ENCODE measurements at regions not wholly inside any gene's neighbourhood (a gene's known extent, or its start where the extent isn't known, plus 50 kb on each side); places are given as distances from the start of the nearest gene placed in this dataset.

- Histone ChIP-seq H3K36me3 (replicated peaks; ENCODE audit: low read depth, low read length) (no peaks in the 10 kb centered on the region), H2AFZ (ENCODE audit: low read depth, low read length) (no peak overlapping the region), H3K27ac (ENCODE audit: low read length) (no peak overlapping the region), H3K27me3 (ENCODE audit: low read depth, low read length) (peaks cover 4% of the 10 kb centered on the region; the same call in 1 of the 2 replicates), H3K9ac (ENCODE audit: low read length) (no peak overlapping the region), H3K79me2 (ENCODE audit: low read length) (no peaks in the 10 kb centered on the region), H3K4me3 (ENCODE audit: low read length) (no peak overlapping the region), H3K4me2 (ENCODE audit: low read length) (no peak overlapping the region), H3K9me3 (ENCODE audit: insufficient read depth, low read length) (no peaks in the 10 kb centered on the region), H3K4me1 (ENCODE audit: low read length) (peaks cover 25% of the 10 kb centered on the region), H4K20me1 (ENCODE audit: insufficient read depth, low read length) (no peaks in the 10 kb centered on the region)
- no peak for TF ChIP-seq CTCF (IDR thresholded peaks at IDR 0.05; ENCODE audit: low read depth, low read length)
- TF ChIP-seq EZH2phosphoT487 (IDR thresholded peaks at IDR 0.05; ENCODE audit: low read depth): no peak
These were observed 106.3 kb upstream of the TOP3B start for GRCh38 chr22:22088658-22089458.

- TF ChIP-seq CTCF (IDR thresholded peaks at IDR 0.05; ENCODE audit: low read depth, low read length): no peak
- no peak for TF ChIP-seq EZH2phosphoT487 (IDR thresholded peaks at IDR 0.05; ENCODE audit: low read depth)
- H3K27me3 ChIP-seq (ENCODE audit: low read depth, low read length): peaks cover 8% of the 10 kb centered on the region; the same call in 1 of the 2 replicates
- H3K79me2 ChIP-seq (ENCODE audit: low read length): no peaks in the 10 kb centered on the region
- no peak overlapping the region for H3K4me3 ChIP-seq (ENCODE audit: low read length)
- H3K4me2 ChIP-seq (ENCODE audit: low read length): no peak overlapping the region
- no peak overlapping the region for H2AFZ ChIP-seq (ENCODE audit: low read depth, low read length)
- H3K27ac ChIP-seq (ENCODE audit: low read length): no peak overlapping the region
- H3K4me1 ChIP-seq (ENCODE audit: low read length): peaks cover 17% of the 10 kb centered on the region
- no peaks in the 10 kb centered on the region for H3K9me3 ChIP-seq (ENCODE audit: insufficient read depth, low read length)
- no peaks in the 10 kb centered on the region for H3K36me3 ChIP-seq (replicated peaks; ENCODE audit: low read depth, low read length)
- H4K20me1 ChIP-seq (ENCODE audit: insufficient read depth, low read length): no peaks in the 10 kb centered on the region
- no peak overlapping the region for H3K9ac ChIP-seq (ENCODE audit: low read length)
These were observed 105.5 kb upstream of the TOP3B start for GRCh38 chr22:22087854-22088657.

- Histone ChIP-seq H3K4me3 (ENCODE audit: low read length) (no peak overlapping the region), H3K79me2 (ENCODE audit: low read length) (no peaks in the 10 kb centered on the region), H3K4me1 (ENCODE audit: low read length) (peaks cover 12% of the 10 kb centered on the region), H2AFZ (ENCODE audit: low read depth, low read length) (no peak overlapping the region), H3K4me2 (ENCODE audit: low read length) (no peak overlapping the region), H3K36me3 (replicated peaks; ENCODE audit: low read depth, low read length) (no peaks in the 10 kb centered on the region), H4K20me1 (ENCODE audit: insufficient read depth, low read length) (no peaks in the 10 kb centered on the region), H3K9me3 (ENCODE audit: insufficient read depth, low read length) (no peaks in the 10 kb centered on the region), H3K9ac (ENCODE audit: low read length) (no peak overlapping the region), H3K27me3 (ENCODE audit: low read depth, low read length) (peaks cover 8% of the 10 kb centered on the region; the same call in 1 of the 2 replicates), H3K27ac (ENCODE audit: low read length) (no peak overlapping the region)
- TF ChIP-seq CTCF (IDR thresholded peaks at IDR 0.05; ENCODE audit: low read depth, low read length) (no peak), EZH2phosphoT487 (IDR thresholded peaks at IDR 0.05; ENCODE audit: low read depth) (no peak)
These were observed 104.0 kb upstream of the TOP3B start for GRCh38 chr22:22086501-22087158.
